WTC11 (cell line): ENCODE measurements at regions not wholly inside any gene's neighbourhood (a gene's known extent, or its start where the extent isn't known, plus 50 kb on each side); places are given as distances from the start of the nearest gene placed in this dataset.

Source experiments
- ATAC-seq: fragments of 200-7000 bp; cut with Tn5 transposase; 2 replicates; pipeline ENCODE4 v1.10.0; 2021; ENCODE audit warnings: mild to moderate bottlenecking, moderate library complexity
- CTCF ChIA-PET: fragments of 300-600 bp; sonication (Branson Sonifier 250); formaldehyde crosslinking; loops from one replicate; lab custom pipeline; 2021; ENCODE audit warnings: antibody characterized with exemption; lab: Charles Lee
- POLR2A ChIA-PET: fragments of 350-600 bp; sonication (Branson Sonifier 250); formaldehyde crosslinking; loops from one replicate; lab custom pipeline; 2021; ENCODE audit warnings: antibody characterized with exemption; lab: Charles Lee
- DNase-seq: peaks from one replicate; pipeline ENCODE4 v3.0.0; 2021; ENCODE audit warnings: low spot score
- H3K27ac Mint-ChIP-seq: 2 replicates; pipeline ENCODE4 v1.8.0; 2021; ENCODE audit warnings: mixed read lengths
- H3K27me3 Mint-ChIP-seq: 2 replicates; pipeline ENCODE4 v1.8.0; 2021; ENCODE audit warnings: low read depth, mild to moderate bottlenecking, moderate library complexity, mixed read lengths
- H3K36me3 Mint-ChIP-seq: 2 replicates; pipeline ENCODE4 v1.8.0; 2021; ENCODE audit warnings: mixed read lengths
- H3K4me1 Mint-ChIP-seq: 2 replicates; pipeline ENCODE4 v1.8.0; 2022; ENCODE audit warnings: mixed read lengths
- H3K4me3 Mint-ChIP-seq: 2 replicates; pipeline ENCODE4 v1.8.0; 2021; ENCODE audit warnings: mild to moderate bottlenecking, moderate library complexity, mixed read lengths
- H3K9me3 Mint-ChIP-seq: 2 replicates; pipeline ENCODE4 v1.8.0; 2021; ENCODE audit warnings: mixed read lengths
- ATF1 ChIP-seq: sonication (generic); formaldehyde crosslinking; IDR thresholded peaks from 2 replicates; pipeline ENCODE4 v1.8.1; 2023; ENCODE audit warnings: mild to moderate bottlenecking, moderate library complexity, missing genetic modification reagents
- ATF6 ChIP-seq: sonication (generic); formaldehyde crosslinking; IDR thresholded peaks from 2 replicates; pipeline ENCODE4 v1.8.1; 2023; ENCODE audit warnings: mild to moderate bottlenecking, missing genetic modification reagents
- CREB1 ChIP-seq: sonication (generic); formaldehyde crosslinking; IDR thresholded peaks from 2 replicates; pipeline ENCODE4 v1.8.0; 2023; ENCODE audit warnings: mild to moderate bottlenecking, missing genetic modification reagents
- CREM ChIP-seq: sonication (generic); formaldehyde crosslinking; IDR thresholded peaks from 2 replicates; pipeline ENCODE4 v1.8.1; 2022; ENCODE audit warnings: mild to moderate bottlenecking, missing genetic modification reagents, moderate library complexity
- CTCF ChIP-seq: fragments of 200-600 bp; IDR thresholded peaks from 2 replicates; pipeline ENCODE4 v1.8.0; 2022; ENCODE audit warnings: antibody characterized with exemption
- E2F1 ChIP-seq: sonication (generic); formaldehyde crosslinking; IDR thresholded peaks from 2 replicates; pipeline ENCODE4 v1.8.0; 2022; ENCODE audit warnings: mild to moderate bottlenecking, missing genetic modification reagents
- E2F5 ChIP-seq: sonication (generic); formaldehyde crosslinking; IDR thresholded peaks from 2 replicates; pipeline ENCODE4 v1.8.1; 2022; ENCODE audit warnings: mild to moderate bottlenecking, moderate library complexity, missing genetic modification reagents
- EMX1 ChIP-seq: fragments of 250-450 bp; sonication (Bioruptor Pico); IDR thresholded peaks from 2 replicates; pipeline ENCODE4 v1.8.0; 2021; ENCODE audit warnings: mild to moderate bottlenecking
- ESRRA ChIP-seq: sonication (generic); formaldehyde crosslinking; IDR thresholded peaks from 2 replicates; pipeline ENCODE4 v1.8.1; 2022; ENCODE audit warnings: mild to moderate bottlenecking, missing genetic modification reagents, borderline replicate concordance
- ETV6 ChIP-seq: sonication (generic); formaldehyde crosslinking; IDR thresholded peaks from 2 replicates; pipeline ENCODE4 v1.8.1; 2022; ENCODE audit warnings: mild to moderate bottlenecking, missing genetic modification reagents
- FOXP4 ChIP-seq: sonication (generic); formaldehyde crosslinking; IDR thresholded peaks from 2 replicates; pipeline ENCODE4 v1.8.0; 2022; ENCODE audit warnings: mild to moderate bottlenecking, missing genetic modification reagents
- GABPB1 ChIP-seq: sonication (generic); formaldehyde crosslinking; IDR thresholded peaks from 2 replicates; pipeline ENCODE4 v1.8.1; 2023; ENCODE audit warnings: mild to moderate bottlenecking, missing genetic modification reagents
- GTF2I ChIP-seq: fragments of 250-450 bp; sonication (Bioruptor Pico); conservative IDR thresholded peaks from 2 replicates; pipeline ENCODE4 v1.4.0; 2021; ENCODE audit warnings: mild to moderate bottlenecking
- JUN ChIP-seq: sonication (generic); formaldehyde crosslinking; IDR thresholded peaks from 2 replicates; pipeline ENCODE4 v1.8.0; 2023; ENCODE audit warnings: mild to moderate bottlenecking, missing genetic modification reagents
- MLX ChIP-seq: sonication (generic); formaldehyde crosslinking; IDR thresholded peaks from 2 replicates; pipeline ENCODE4 v1.8.1; 2023; ENCODE audit warnings: mild to moderate bottlenecking, missing genetic modification reagents, moderate library complexity
- MXD4 ChIP-seq: fragments of 250-450 bp; sonication (Bioruptor Pico); IDR thresholded peaks from 2 replicates; pipeline ENCODE4 v1.8.0; 2021; ENCODE audit warnings: mild to moderate bottlenecking, moderate library complexity, borderline replicate concordance
- NR1H2 ChIP-seq: sonication (generic); formaldehyde crosslinking; IDR thresholded peaks from 2 replicates; pipeline ENCODE4 v1.9.0; 2021; ENCODE audit warnings: mild to moderate bottlenecking, moderate library complexity, missing genetic modification reagents
- NR2C2 ChIP-seq: sonication (generic); formaldehyde crosslinking; IDR thresholded peaks from 2 replicates; pipeline ENCODE4 v1.8.0; 2022; ENCODE audit warnings: mild to moderate bottlenecking, missing genetic modification reagents
- PREB ChIP-seq: sonication (generic); formaldehyde crosslinking; IDR thresholded peaks from 2 replicates; pipeline ENCODE4 v1.8.1; 2022; ENCODE audit warnings: mild to moderate bottlenecking, missing genetic modification reagents, moderate library complexity, borderline replicate concordance
- RORB ChIP-seq: fragments of 250-450 bp; sonication (Bioruptor Pico); IDR thresholded peaks from 2 replicates; pipeline ENCODE4 v1.9.0; 2021; ENCODE audit warnings: mild to moderate bottlenecking
- ZNF423 ChIP-seq: fragments of 250-450 bp; sonication (Bioruptor Pico); IDR thresholded peaks from 2 replicates; pipeline ENCODE4 v2.1.2; 2022; ENCODE audit warnings: mild to moderate bottlenecking, moderate library complexity
- ZNF425 ChIP-seq: fragments of 250-450 bp; sonication (Bioruptor Pico); conservative IDR thresholded peaks from 2 replicates; pipeline ENCODE4 v1.9.0; 2021; ENCODE audit warnings: mild to moderate bottlenecking
- ZNF671 ChIP-seq: fragments of 250-450 bp; sonication (Bioruptor Pico); IDR thresholded peaks from 2 replicates; pipeline ENCODE4 v1.8.0; 2021; ENCODE audit warnings: mild to moderate bottlenecking
- TF ChIP-seq, protein P1 (sequence below): sonication (generic); formaldehyde crosslinking; IDR thresholded peaks from 2 replicates; pipeline ENCODE4 v1.8.1; 2023; ENCODE audit warnings: mild to moderate bottlenecking, missing genetic modification reagents, moderate library complexity
- TF ChIP-seq, protein P2 (sequence below): sonication (generic); formaldehyde crosslinking; IDR thresholded peaks from 2 replicates; pipeline ENCODE4 v1.8.1; 2022; ENCODE audit warnings: low read depth, mild to moderate bottlenecking, moderate library complexity, missing genetic modification reagents, borderline replicate concordance

- no peak for TF ChIP-seq ATF6 (CRISPR knock-in tag)
- TF ChIP-seq CTCF: no peak
- no peak for TF ChIP-seq EMX1
- TF ChIP-seq ETV6 (CRISPR knock-in tag): no peak
- TF ChIP-seq PREB: no peak
- no peak for TF ChIP-seq NR2C2 (CRISPR knock-in tag)
- TF ChIP-seq ATF1 (CRISPR knock-in tag): no peak
- TF ChIP-seq, protein P1, sequence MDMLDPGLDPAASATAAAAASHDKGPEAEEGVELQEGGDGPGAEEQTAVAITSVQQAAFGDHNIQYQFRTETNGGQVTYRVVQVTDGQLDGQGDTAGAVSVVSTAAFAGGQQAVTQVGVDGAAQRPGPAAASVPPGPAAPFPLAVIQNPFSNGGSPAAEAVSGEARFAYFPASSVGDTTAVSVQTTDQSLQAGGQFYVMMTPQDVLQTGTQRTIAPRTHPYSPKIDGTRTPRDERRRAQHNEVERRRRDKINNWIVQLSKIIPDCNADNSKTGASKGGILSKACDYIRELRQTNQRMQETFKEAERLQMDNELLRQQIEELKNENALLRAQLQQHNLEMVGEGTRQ (CRISPR knock-in tag): no peak
- TF ChIP-seq NR1H2 (CRISPR knock-in tag): no peak
- no peak for TF ChIP-seq MXD4 (CRISPR knock-in tag)
- TF ChIP-seq ZNF671: no peak
Observed at GRCh38 chr5:56414066-56414465, 180.9 kb upstream of the ANKRD55 start (continued).

DNA sequence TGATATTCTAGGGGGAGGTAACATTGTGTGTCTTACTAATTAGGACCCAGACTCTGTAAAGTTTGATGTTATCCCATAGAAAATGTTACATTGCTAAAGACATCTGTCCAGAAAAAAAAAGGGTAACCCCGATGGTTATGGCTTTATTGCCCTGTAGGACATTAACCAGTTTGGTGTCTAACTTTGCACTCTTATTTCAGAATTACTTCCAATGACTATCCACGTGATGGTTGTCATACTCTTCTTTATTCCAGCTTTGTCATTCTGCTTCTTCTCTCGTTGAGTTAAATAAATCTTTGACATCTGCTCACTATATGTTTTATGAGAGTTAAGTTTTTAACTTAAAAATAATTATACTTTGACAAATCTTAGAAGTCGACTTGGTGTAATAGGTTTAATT, 180.4 kb upstream of the ANKRD55 start:
- Mint-ChIP-seq H3K36me3 (no peaks in the 10 kb centered on the region), H3K4me1 (peaks cover 9% of the 10 kb centered on the region), H3K9me3 (peaks cover 10% of the 10 kb centered on the region), H3K4me3 (no peak overlapping the region), H3K27ac (no peak overlapping the region), H3K27me3 (no peaks in the 10 kb centered on the region)
- ATAC-seq (no peak), DNase-seq (no peak)
- ChIA-PET CTCF (no interaction called here), POLR2A (interaction anchor here (0.6 kb wide), 1 partner anchor 85 kb away, joined by 3 read pairs; no protein-coding TSS in a partner anchor)
- TF ChIP-seq GTF2I (CRISPR knock-in tag) (no peak), ZNF423 (no peak), ZNF425 (CRISPR knock-in tag) (no peak), CREB1 (CRISPR knock-in tag) (no peak), FOXP4 (CRISPR knock-in tag) (no peak), MLX (CRISPR knock-in tag) (no peak), JUN (CRISPR knock-in tag) (no peak), RORB (CRISPR knock-in tag) (no peak), ESRRA (no peak), E2F5 (CRISPR knock-in tag) (no peak), CREM (no peak), GABPB1 (CRISPR knock-in tag) (no peak), E2F1 (no peak)
- TF ChIP-seq, protein P2, sequence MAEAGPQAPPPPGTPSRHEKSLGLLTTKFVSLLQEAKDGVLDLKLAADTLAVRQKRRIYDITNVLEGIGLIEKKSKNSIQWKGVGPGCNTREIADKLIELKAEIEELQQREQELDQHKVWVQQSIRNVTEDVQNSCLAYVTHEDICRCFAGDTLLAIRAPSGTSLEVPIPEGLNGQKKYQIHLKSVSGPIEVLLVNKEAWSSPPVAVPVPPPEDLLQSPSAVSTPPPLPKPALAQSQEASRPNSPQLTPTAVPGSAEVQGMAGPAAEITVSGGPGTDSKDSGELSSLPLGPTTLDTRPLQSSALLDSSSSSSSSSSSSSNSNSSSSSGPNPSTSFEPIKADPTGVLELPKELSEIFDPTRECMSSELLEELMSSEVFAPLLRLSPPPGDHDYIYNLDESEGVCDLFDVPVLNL: no peak
